WTC11 (cell line): ENCODE measurements at regions not wholly inside any gene's neighbourhood (a gene's known extent, or its start where the extent isn't known, plus 50 kb on each side); places are given as distances from the start of the nearest gene placed in this dataset.

Source experiments
- ATF6 ChIP-seq: sonication (generic); formaldehyde crosslinking; IDR thresholded peaks from 2 replicates; pipeline ENCODE4 v1.8.1; 2023; ENCODE audit warnings: mild to moderate bottlenecking, missing genetic modification reagents
- CTCF ChIP-seq: fragments of 200-600 bp; IDR thresholded peaks from 2 replicates; pipeline ENCODE4 v1.8.0; 2022; ENCODE audit warnings: antibody characterized with exemption
- JUN ChIP-seq: sonication (generic); formaldehyde crosslinking; IDR thresholded peaks from 2 replicates; pipeline ENCODE4 v1.8.0; 2023; ENCODE audit warnings: mild to moderate bottlenecking, missing genetic modification reagents
- ZNF532 ChIP-seq: fragments of 250-450 bp; sonication (Bioruptor Pico); IDR thresholded peaks from 2 replicates; pipeline ENCODE4 v1.9.0; 2021; ENCODE audit warnings: mild to moderate bottlenecking, borderline replicate concordance

- TF ChIP-seq CTCF = no peak
- no peak for TF ChIP-seq ATF6 (CRISPR knock-in tag)
- TF ChIP-seq JUN (CRISPR knock-in tag) = no peak
- no peak for TF ChIP-seq ZNF532
These were observed 311.2 kb downstream of the SKIDA1 start for GRCh38 chr10:21214329-21214728.
